ENCODE measurements at regions not wholly inside any gene's neighbourhood (a gene's known extent, or its start where the extent isn't known, plus 50 kb on each side); places are given as distances from the start of the nearest gene placed in this dataset.

- H3K27me3 ChIP-seq: no peaks in the 10 kb centered on the region
- DNase-seq (no peak), ATAC-seq (no peak)
- H3K4me1 ChIP-seq: no peaks in the 10 kb centered on the region
- TF ChIP-seq POLR2A (IDR thresholded peaks at IDR 0.05): no peak
- no peak for TF ChIP-seq CTCF (IDR thresholded peaks at IDR 0.05 in 4 of 5, conservative IDR thresholded peaks at IDR 0.05 in 1 of 5)
- H3K27ac ChIP-seq: no peak overlapping the region
- no peaks in the 10 kb centered on the region for H3K36me3 ChIP-seq
- intact Hi-C loops (cut with DNase I; ENCODE audit: low total_unique reads): no loop called here
- no peaks in the 10 kb centered on the region for H3K9me3 ChIP-seq
- in situ Hi-C loops (cut with MboI; ENCODE audit: low sequenced_read_pairs in 4 of 4): no loop called here
- H3K4me3 ChIP-seq: no peak overlapping the region
Measured at GRCh38 chr13:112320303-112320702, 55.9 kb upstream of the SPACA7 start.

GRCh38 chr13:112322557-112322956, 53.6 kb upstream of the SPACA7 start:
- in situ Hi-C loops (cut with MboI; ENCODE audit: low sequenced_read_pairs in 4 of 4): no loop called here

GRCh38 chr13:112324116-112324515, 52.0 kb upstream of the SPACA7 start:
- no peaks in the 10 kb centered on the region for H3K27me3 ChIP-seq
- DNase-seq (no peak), ATAC-seq (no peak)
- TF ChIP-seq POLR2A (IDR thresholded peaks at IDR 0.05) (no peak), CTCF (IDR thresholded peaks at IDR 0.05 in 4 of 5, conservative IDR thresholded peaks at IDR 0.05 in 1 of 5) (no peak)
- H3K27ac ChIP-seq: no peak overlapping the region
- in situ Hi-C loops (cut with MboI; ENCODE audit: low sequenced_read_pairs in 4 of 4): no loop called here
- H3K36me3 ChIP-seq: no peaks in the 10 kb centered on the region
- H3K9me3 ChIP-seq: no peaks in the 10 kb centered on the region
- H3K4me1 ChIP-seq: no peaks in the 10 kb centered on the region
- no peak overlapping the region for H3K4me3 ChIP-seq
- intact Hi-C loops (cut with DNase I; ENCODE audit: low total_unique reads): no loop called here

More at GRCh38 chr13:112322557-112322956, 53.6 kb upstream of the SPACA7 start:
- ATAC-seq: no peak
- TF ChIP-seq CTCF (IDR thresholded peaks at IDR 0.05 in 4 of 5, conservative IDR thresholded peaks at IDR 0.05 in 1 of 5) (no peak), POLR2A (IDR thresholded peaks at IDR 0.05) (no peak)
- no peaks in the 10 kb centered on the region for H3K9me3 ChIP-seq
- DNase-seq: no peak
- intact Hi-C loops (cut with DNase I; ENCODE audit: low total_unique reads): no loop called here
- H3K27me3 ChIP-seq: no peaks in the 10 kb centered on the region
- H3K4me1 ChIP-seq: no peaks in the 10 kb centered on the region
- H3K4me3 ChIP-seq: no peak overlapping the region
- H3K36me3 ChIP-seq: no peaks in the 10 kb centered on the region
- H3K27ac ChIP-seq: no peak overlapping the region

GRCh38 chr13:112325142-112325808, 50.9 kb upstream of the SPACA7 start:
- H3K27me3 ChIP-seq: no peaks in the 10 kb centered on the region
- H3K9me3 ChIP-seq: no peaks in the 10 kb centered on the region
- intact Hi-C loops (cut with DNase I; ENCODE audit: low total_unique reads) (no loop called here), in situ Hi-C loops (cut with MboI; ENCODE audit: low sequenced_read_pairs in 4 of 4) (no loop called here)
- no peak for TF ChIP-seq CTCF (IDR thresholded peaks at IDR 0.05 in 4 of 5, conservative IDR thresholded peaks at IDR 0.05 in 1 of 5)
- no peak for TF ChIP-seq POLR2A (IDR thresholded peaks at IDR 0.05)
- H3K27ac ChIP-seq: no peak overlapping the region
- H3K4me1 ChIP-seq: no peaks in the 10 kb centered on the region
- ATAC-seq (no peak), DNase-seq (no peak)
- no peak overlapping the region for H3K4me3 ChIP-seq
- H3K36me3 ChIP-seq: no peaks in the 10 kb centered on the region
